HG03025 (cell line): ENCODE measurements at regions not wholly inside any gene's neighbourhood (a gene's known extent, or its start where the extent isn't known, plus 50 kb on each side); places are given as distances from the start of the nearest gene placed in this dataset.
"Not testable (repeated sequence)": the region's sequence is repeated elsewhere in the genome, so short reads cannot be mapped to it uniquely, and the experiment has no call there.

Experiments
- ATAC-seq: cut with Tn5 transposase; IDR thresholded peaks from one replicate; pipeline ENCODE4 v1.9.1; 2021; ENCODE audit warnings: mild to moderate bottlenecking, moderate library complexity; ENCODE audit not compliant: unreplicated experiment, low FRiP score

- ATAC-seq: not testable (repeated sequence)
Observed at GRCh38 chr10:44246700-44247099, 138.2 kb downstream of the CXCL12 start.

GRCh38 chr10:44246287-44246686 lies 138.6 kb downstream of the CXCL12 start:
- ATAC-seq: not testable (repeated sequence)

GRCh38 chr10:44245601-44245938 lies 139.3 kb downstream of the CXCL12 start:
- no peak for ATAC-seq

GRCh38 chr10:44244745-44245600 lies 139.9 kb downstream of the CXCL12 start:
- ATAC-seq: no peak

GRCh38 chr10:44243851-44244510 lies 140.9 kb downstream of the CXCL12 start:
- no peak for ATAC-seq

GRCh38 chr10:44242826-44243225 lies 142.1 kb downstream of the CXCL12 start:
- ATAC-seq: no peak

- ATAC-seq: no peak
Observed at GRCh38 chr10:44242091-44242490, 142.8 kb downstream of the CXCL12 start.

- ATAC-seq: no peak
Observed at GRCh38 chr10:44240584-44241205, 144.2 kb downstream of the CXCL12 start.

GRCh38 chr10:44238212-44238611 lies 146.7 kb downstream of the CXCL12 start:
- ATAC-seq: no peak

GRCh38 chr10:44237364-44238049 lies 147.4 kb downstream of the CXCL12 start:
- no peak for ATAC-seq

- no peak for ATAC-seq
Observed at GRCh38 chr10:44235363-44235762, 149.5 kb downstream of the CXCL12 start.

- ATAC-seq: no peak
Observed at GRCh38 chr10:44234483-44234875, 150.4 kb downstream of the CXCL12 start.

GRCh38 chr10:44233561-44234482 lies 151.1 kb downstream of the CXCL12 start:
- no peak for ATAC-seq

GRCh38 chr10:44217274-44217820 lies 167.6 kb downstream of the CXCL12 start:
- no peak for ATAC-seq

GRCh38 chr10:44216073-44216472 lies 168.8 kb downstream of the CXCL12 start:
- no peak for ATAC-seq

GRCh38 chr10:44209811-44210210 lies 175.1 kb downstream of the CXCL12 start:
- ATAC-seq: no peak

- no peak for ATAC-seq
Observed at GRCh38 chr10:44207160-44207559, 177.7 kb downstream of the CXCL12 start.

GRCh38 chr10:44206127-44206818 lies 178.6 kb downstream of the CXCL12 start:
- no peak for ATAC-seq

GRCh38 chr10:44205067-44205466 lies 179.8 kb downstream of the CXCL12 start:
- ATAC-seq: no peak
